KG1 (cell line): ENCODE measurements at regions not wholly inside any gene's neighbourhood (a gene's known extent, or its start where the extent isn't known, plus 50 kb on each side); places are given as distances from the start of the nearest gene placed in this dataset.
"Not testable (repeated sequence)": the region's sequence is repeated elsewhere in the genome, so short reads cannot be mapped to it uniquely, and the experiment has no call there.

Experiments used
- DNase-seq: peaks from one replicate; lab custom pipeline; 2025; lab: John Stamatoyannopoulos, UW

GRCh38 chr20:60170116-60170515 lies 211.9 kb downstream of the CDH26 start:
- no peak for DNase-seq

GRCh38 chr20:60171313-60171712 lies 213.1 kb downstream of the CDH26 start:
- DNase-seq: no peak

- no peak for DNase-seq
These were observed 213.5 kb downstream of the CDH26 start for GRCh38 chr20:60171738-60172137.

- DNase-seq: no peak
These were observed 214.2 kb downstream of the CDH26 start for GRCh38 chr20:60172346-60172984.

- DNase-seq: no peak
These were observed 218.9 kb downstream of the CDH26 start for GRCh38 chr20:60177080-60177479.

- DNase-seq: no peak
These were observed 222.8 kb downstream of the CDH26 start for GRCh38 chr20:60180986-60181385.

GRCh38 chr20:60186412-60186811 lies 228.2 kb downstream of the CDH26 start:
- DNase-seq: no peak

- no peak for DNase-seq
These were observed 229.5 kb downstream of the CDH26 start for GRCh38 chr20:60187683-60188082.

- no peak for DNase-seq
These were observed 232.8 kb downstream of the CDH26 start for GRCh38 chr20:60191014-60191413.

- DNase-seq: no peak
These were observed 234.1 kb downstream of the CDH26 start for GRCh38 chr20:60192326-60192725.

GRCh38 chr20:60199132-60199531 lies 240.9 kb downstream of the CDH26 start:
- DNase-seq: not testable (repeated sequence)

GRCh38 chr20:60199866-60200265 lies 241.6 kb downstream of the CDH26 start:
- DNase-seq: no peak

- DNase-seq: no peak
These were observed 242.2 kb downstream of the CDH26 start for GRCh38 chr20:60200305-60200918.

GRCh38 chr20:60201198-60201835 lies 243.1 kb downstream of the CDH26 start:
- DNase-seq: no peak

- DNase-seq: no peak
These were observed 243.8 kb downstream of the CDH26 start for GRCh38 chr20:60202046-60202445.

GRCh38 chr20:60203451-60203850 lies 245.2 kb downstream of the CDH26 start:
- DNase-seq: no peak

GRCh38 chr20:60204601-60205000 lies 246.4 kb downstream of the CDH26 start:
- DNase-seq: no peak

- peak; percentile 16 for DNase-seq
These were observed 248.0 kb downstream of the CDH26 start for GRCh38 chr20:60206259-60206658.

GRCh38 chr20:60209048-60209447 lies 250.8 kb downstream of the CDH26 start:
- no peak for DNase-seq

- peak; percentile 50 for DNase-seq
These were observed 252.8 kb downstream of the CDH26 start for GRCh38 chr20:60210779-60211617.

GRCh38 chr20:60211618-60212463 lies 253.6 kb downstream of the CDH26 start:
- no peak for DNase-seq

- DNase-seq: no peak
These were observed 254.5 kb downstream of the CDH26 start for GRCh38 chr20:60212695-60213094.
